ENCODE measurements at regions not wholly inside any gene's neighbourhood (a gene's known extent, or its start where the extent isn't known, plus 50 kb on each side); places are given as distances from the start of the nearest gene placed in this dataset.
A peak's percentile ranks its signal among the peaks of the same experiment; 100 is the strongest.

DNA sequence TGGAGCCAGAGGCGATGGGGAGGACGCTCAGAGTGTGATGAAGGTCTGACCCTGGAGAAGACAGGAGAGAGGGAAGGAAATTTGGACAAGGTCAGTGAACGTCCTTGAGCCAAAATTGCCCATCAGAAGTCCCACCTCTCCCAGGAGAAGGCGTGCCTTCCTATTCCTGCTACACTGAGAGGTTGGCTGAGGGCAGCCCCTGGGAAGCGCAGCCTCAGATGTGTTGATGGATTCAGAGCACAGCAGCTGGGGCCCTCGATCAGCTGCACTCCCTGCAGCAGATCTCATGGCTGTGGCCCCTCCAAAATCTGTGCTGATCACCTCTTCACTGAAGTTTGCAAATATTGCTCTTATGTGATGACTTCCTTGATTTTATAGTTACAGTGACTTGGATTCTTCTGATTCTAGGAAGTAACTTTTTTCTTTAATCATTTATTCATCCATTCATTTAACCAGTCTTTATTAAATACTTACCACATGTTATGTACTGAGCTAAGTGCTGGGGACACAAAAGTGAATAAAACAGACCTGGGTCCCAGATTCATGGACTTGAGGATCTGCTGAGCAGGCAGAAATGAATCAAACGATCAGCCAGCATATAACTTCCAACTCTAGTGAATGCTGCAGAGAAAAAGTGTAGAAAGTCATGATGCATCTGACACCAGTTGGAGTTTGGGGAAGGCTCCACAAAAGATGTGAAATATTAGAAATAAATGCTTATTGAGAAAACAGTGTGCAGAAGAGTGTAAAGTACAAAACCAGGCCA, 69.6 kb upstream of the ARMC2 start:
- Mint-ChIP-seq H3K27me3 (peaks cover 0 to 7% of the 10 kb centered on the region in 2 donors), H3K27ac (peak overlapping the region in 3 of 8 donors; percentile 17 to 61 (median 55)), H3K9me3 (no peaks in the 10 kb centered on the region), H3K36me3 (no peaks in the 10 kb centered on the region), H3K4me1 (peaks cover 8 to 12% (median 9%) of the 10 kb centered on the region in 3 donors), H3K4me3 (peak overlapping the region in 1 of 7 donors; percentile 28)
- H3K4me3 ChIP-seq (ENCODE audit: low read length): no peak overlapping the region
- no peak for DNase-seq
- no peaks in the 10 kb centered on the region for H3K4me1 ChIP-seq (ENCODE audit: insufficient read depth, low read length)
- no peak overlapping the region for H3K27ac ChIP-seq (ENCODE audit: low read depth, low read length)
- H3K9me3 ChIP-seq (ENCODE audit: low read length): no peaks in the 10 kb centered on the region
- H3K36me3 ChIP-seq (ENCODE audit: insufficient read depth, low read length): no peaks in the 10 kb centered on the region
- no peaks in the 10 kb centered on the region for H3K27me3 ChIP-seq (ENCODE audit: insufficient read depth, low read length, poor library complexity, severe bottlenecking)
- ChIA-PET CTCF (interaction anchor here (2.2 to 2.4 kb wide), 2 partner anchors 237 to 295 kb away, joined by 9 to 10 read pairs; no protein-coding TSS in a partner anchor), POLR2A (no interaction called here)

DNA sequence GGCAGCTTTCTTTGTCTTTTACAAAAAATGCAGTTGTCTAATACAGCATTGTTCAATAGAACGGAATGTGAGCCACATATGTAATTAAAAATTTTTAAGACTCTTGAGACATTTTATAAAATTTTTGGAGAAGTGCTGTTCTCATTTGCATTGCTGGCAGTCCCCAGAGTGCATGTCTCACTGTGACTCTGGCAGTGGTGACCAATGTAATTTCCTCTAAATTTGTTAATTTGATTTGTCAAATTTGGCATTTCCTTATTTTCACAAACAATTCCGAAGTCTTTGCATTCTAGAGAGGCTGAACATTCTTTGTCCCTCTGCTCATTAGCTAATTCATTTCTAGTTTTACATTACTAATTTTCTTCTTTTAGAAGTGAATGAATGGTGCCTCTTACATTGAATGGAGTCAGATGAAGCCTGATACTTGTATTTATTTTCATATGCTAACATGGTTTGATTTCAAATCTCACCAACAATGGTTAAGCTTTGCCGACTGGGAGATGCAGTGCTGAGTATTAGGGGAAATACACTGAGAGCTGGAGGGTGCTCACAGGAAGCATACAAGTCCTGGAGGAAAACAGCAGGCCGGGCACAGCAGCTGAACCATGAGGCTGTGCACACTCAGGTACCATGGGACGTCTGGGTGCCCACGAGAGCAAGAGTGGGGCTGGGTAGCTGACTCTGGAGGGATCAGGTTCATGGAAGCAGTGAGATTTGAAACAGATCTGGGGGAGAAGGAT, 68.5 kb upstream of the ARMC2 start:
- H3K27ac ChIP-seq (ENCODE audit: low read depth, low read length): no peak overlapping the region
- H3K9me3 Mint-ChIP-seq: no peaks in the 10 kb centered on the region
- no peaks in the 10 kb centered on the region for H3K27me3 ChIP-seq (ENCODE audit: insufficient read depth, low read length, poor library complexity, severe bottlenecking)
- peak overlapping the region in 1 of 8 donors; percentile 27 for H3K27ac Mint-ChIP-seq
- ChIA-PET CTCF (interaction anchor here (2.2 to 2.4 kb wide), 2 partner anchors 238 to 293 kb away, joined by 9 to 10 read pairs; no protein-coding TSS in a partner anchor), POLR2A (no interaction called here)
- no peaks in the 10 kb centered on the region for H3K36me3 ChIP-seq (ENCODE audit: insufficient read depth, low read length)
- peaks cover 8 to 12% (median 9%) of the 10 kb centered on the region in 3 donors for H3K4me1 Mint-ChIP-seq
- H3K27me3 Mint-ChIP-seq: peaks cover 0 to 7% of the 10 kb centered on the region in 2 donors
- no peak overlapping the region for H3K4me3 ChIP-seq (ENCODE audit: low read length)
- H3K4me3 Mint-ChIP-seq: peak overlapping the region in 1 of 7 donors; percentile 51
- H3K9me3 ChIP-seq (ENCODE audit: low read length): no peaks in the 10 kb centered on the region
- no peaks in the 10 kb centered on the region for H3K36me3 Mint-ChIP-seq
- no peak for DNase-seq
- H3K4me1 ChIP-seq (ENCODE audit: insufficient read depth, low read length): no peaks in the 10 kb centered on the region

DNA sequence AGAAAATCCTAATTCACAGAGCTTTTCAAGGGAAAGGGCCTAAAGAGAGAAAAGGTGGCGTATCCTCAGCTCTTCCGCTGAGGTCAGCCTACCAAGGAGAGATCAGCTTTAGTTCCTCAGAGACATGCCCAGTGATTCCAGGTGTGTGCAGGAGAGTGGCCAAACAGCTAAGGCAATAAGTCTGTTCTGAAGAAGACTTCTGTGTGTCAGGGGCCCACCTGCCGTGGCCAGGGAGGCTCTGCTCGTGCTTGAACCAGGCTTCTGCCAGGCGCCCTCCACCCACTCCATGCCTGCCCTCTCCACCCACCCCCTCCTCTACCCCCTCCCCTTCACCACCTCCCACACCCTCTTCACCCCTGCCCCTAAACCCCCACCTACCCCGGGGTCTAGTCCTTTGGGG, 67.4 kb upstream of the ARMC2 start:
- Mint-ChIP-seq H3K9me3 (no peaks in the 10 kb centered on the region), H3K27ac (no peak overlapping the region), H3K4me3 (no peak overlapping the region), H3K4me1 (peaks cover 8 to 12% (median 9%) of the 10 kb centered on the region in 3 donors), H3K36me3 (no peaks in the 10 kb centered on the region), H3K27me3 (peaks cover 0 to 7% of the 10 kb centered on the region in 2 donors)
- Histone ChIP-seq H3K4me3 (ENCODE audit: low read length) (no peak overlapping the region), H3K27ac (ENCODE audit: low read depth, low read length) (no peak overlapping the region), H3K36me3 (ENCODE audit: insufficient read depth, low read length) (no peaks in the 10 kb centered on the region), H3K27me3 (ENCODE audit: insufficient read depth, low read length, poor library complexity, severe bottlenecking) (no peaks in the 10 kb centered on the region), H3K4me1 (ENCODE audit: insufficient read depth, low read length) (no peaks in the 10 kb centered on the region), H3K9me3 (ENCODE audit: low read length) (no peaks in the 10 kb centered on the region)
- ChIA-PET CTCF (interaction anchor here (2.2 to 2.4 kb wide), 2 partner anchors 239 to 292 kb away, joined by 9 to 10 read pairs; no protein-coding TSS in a partner anchor), POLR2A (no interaction called here)
- DNase-seq: no peak

DNA sequence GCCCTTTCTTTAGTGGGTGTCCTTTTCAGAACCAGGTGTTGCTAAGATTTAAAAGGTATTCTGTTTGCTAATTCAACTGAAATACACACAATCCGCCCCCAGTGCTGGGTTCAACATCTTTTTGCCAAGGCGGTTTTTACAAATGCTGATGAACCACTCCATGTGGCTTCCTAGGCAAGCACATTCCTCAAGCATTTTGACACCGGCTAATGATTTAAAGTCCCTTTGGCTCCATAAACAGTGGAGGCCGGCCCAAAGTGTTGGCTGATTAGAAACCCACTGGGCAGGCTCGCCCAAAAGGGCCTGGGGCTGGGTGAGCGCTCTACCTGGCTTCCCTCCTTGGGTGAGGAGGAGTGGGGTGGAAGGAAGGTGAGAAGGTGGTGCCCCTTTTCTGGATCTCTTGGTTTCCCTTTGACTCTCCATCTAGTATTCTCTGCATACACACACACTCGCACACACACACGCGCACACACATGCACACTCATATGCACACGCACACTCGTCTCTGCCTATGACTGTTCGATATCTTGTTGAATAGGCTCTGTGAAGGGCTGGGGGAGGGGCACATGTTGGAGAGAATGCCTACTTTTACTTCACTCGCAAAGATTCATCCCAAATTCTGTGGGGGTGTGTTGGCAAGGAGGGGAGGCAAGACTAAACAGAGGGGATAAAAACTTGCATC, 66.7 kb upstream of the ARMC2 start:
- no peak for DNase-seq
- Mint-ChIP-seq H3K36me3 (no peaks in the 10 kb centered on the region), H3K4me3 (peak overlapping the region; percentile 84 to 89 (median 85)), H3K9me3 (no peaks in the 10 kb centered on the region), H3K27ac (peak overlapping the region in 3 of 8 donors; percentile 10 to 51 (median 13)), H3K4me1 (peaks cover 8 to 12% (median 9%) of the 10 kb centered on the region in 3 donors), H3K27me3 (peaks cover 0 to 6% of the 10 kb centered on the region in 2 donors)
- H3K27ac ChIP-seq (ENCODE audit: low read depth, low read length): no peak overlapping the region
- H3K4me1 ChIP-seq (ENCODE audit: insufficient read depth, low read length): no peaks in the 10 kb centered on the region
- H3K27me3 ChIP-seq (ENCODE audit: insufficient read depth, low read length, poor library complexity, severe bottlenecking): no peaks in the 10 kb centered on the region
- ChIA-PET POLR2A (no interaction called here), CTCF (interaction anchor here (0.7 to 1.0 kb wide), 8 partner anchors 14 to 291 kb away, joined by 3 to 16 read pairs (median 3); no protein-coding TSS in a partner anchor)
- no peaks in the 10 kb centered on the region for H3K9me3 ChIP-seq (ENCODE audit: low read length)
- no peaks in the 10 kb centered on the region for H3K36me3 ChIP-seq (ENCODE audit: insufficient read depth, low read length)
- H3K4me3 ChIP-seq (ENCODE audit: low read length): peak overlapping the region; percentile 27

DNA sequence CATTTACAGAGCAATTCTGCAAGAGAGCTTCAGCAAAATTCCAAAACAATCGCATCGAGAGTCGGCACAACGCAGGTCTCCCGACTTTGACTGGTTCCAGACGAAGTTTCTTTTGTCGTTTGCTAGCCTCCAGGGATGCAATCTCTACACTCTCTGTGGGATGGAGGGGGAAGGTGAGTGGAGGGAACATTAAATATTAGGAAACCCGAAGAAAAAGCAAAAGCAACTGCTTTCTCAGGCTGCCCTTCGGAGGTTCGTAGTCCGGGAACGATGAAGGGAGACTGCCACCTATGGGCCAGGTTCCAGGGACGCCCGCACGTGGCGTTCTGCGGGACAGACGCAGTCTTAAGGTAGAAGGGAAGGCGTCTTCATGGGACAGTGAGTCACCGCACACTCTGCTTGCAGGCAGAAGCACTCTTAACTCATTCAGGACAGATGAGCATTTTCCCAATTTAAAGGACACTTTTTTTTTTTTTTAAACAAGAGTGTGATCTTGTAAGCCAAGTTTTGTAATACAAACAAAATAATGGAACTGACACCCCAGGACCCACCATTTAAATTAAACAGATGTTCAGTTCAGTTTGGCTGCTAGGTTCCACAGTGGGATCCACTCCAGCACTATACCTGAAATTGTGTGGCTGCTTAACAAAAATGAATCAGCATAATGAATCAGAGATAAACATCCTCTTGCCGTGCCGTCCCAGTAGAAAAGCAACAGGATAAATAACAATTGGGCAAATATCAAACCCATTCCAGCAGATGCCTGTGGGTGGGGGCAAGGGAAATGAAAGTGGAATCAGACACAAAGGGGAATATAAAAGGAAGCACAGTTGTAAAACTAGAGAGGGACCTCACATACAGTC, 65.8 kb upstream of the ARMC2 start:
- no peak overlapping the region for H3K27ac ChIP-seq (ENCODE audit: low read depth, low read length)
- H3K4me3 ChIP-seq (ENCODE audit: low read length): peak overlapping the region; percentile 27
- ChIA-PET POLR2A (no interaction called here), CTCF (interaction anchor here (0.6 to 1.7 kb wide), 13 partner anchors 14 to 290 kb away, joined by 3 to 16 read pairs (median 4); no protein-coding TSS in a partner anchor)
- H3K4me1 Mint-ChIP-seq: peaks cover 8 to 12% (median 9%) of the 10 kb centered on the region in 3 donors
- H3K36me3 ChIP-seq (ENCODE audit: insufficient read depth, low read length): no peaks in the 10 kb centered on the region
- DNase-seq: peak; percentile 56 to 84 (median 62)
- H3K27ac Mint-ChIP-seq: peak overlapping the region in 5 of 8 donors; percentile 8 to 77 (median 75)
- no peaks in the 10 kb centered on the region for H3K27me3 ChIP-seq (ENCODE audit: insufficient read depth, low read length, poor library complexity, severe bottlenecking)
- H3K9me3 ChIP-seq (ENCODE audit: low read length): no peaks in the 10 kb centered on the region
- H3K4me1 ChIP-seq (ENCODE audit: insufficient read depth, low read length): no peaks in the 10 kb centered on the region
- H3K27me3 Mint-ChIP-seq: peaks cover 0 to 4% of the 10 kb centered on the region in 2 donors
- peak overlapping the region; percentile 84 to 89 (median 85) for H3K4me3 Mint-ChIP-seq
- H3K36me3 Mint-ChIP-seq: no peaks in the 10 kb centered on the region
- no peaks in the 10 kb centered on the region for H3K9me3 Mint-ChIP-seq

DNA sequence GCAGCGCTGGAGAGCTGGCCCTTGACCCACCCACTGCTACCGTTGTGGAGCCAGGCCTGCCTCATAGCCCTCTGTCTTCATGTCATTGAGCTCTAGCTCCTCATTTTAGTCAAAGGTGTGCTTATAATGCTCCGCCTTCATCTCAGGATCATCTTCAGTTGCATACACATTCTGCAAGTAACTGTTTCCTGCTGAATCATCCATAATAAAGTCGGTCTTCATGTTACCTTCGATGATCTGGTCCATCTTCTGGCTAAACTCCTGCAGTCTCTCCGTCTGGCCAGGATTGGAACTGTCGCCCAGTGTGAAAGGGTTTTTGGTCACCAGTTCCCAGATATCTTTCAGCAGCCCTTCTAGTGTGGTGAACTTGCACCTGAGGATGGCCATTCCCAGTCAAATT, 62.6 kb upstream of the ARMC2 start:
- Histone ChIP-seq H3K4me1 (ENCODE audit: insufficient read depth, low read length) (no peaks in the 10 kb centered on the region), H3K4me3 (ENCODE audit: low read length) (no peak overlapping the region), H3K9me3 (ENCODE audit: low read length) (no peaks in the 10 kb centered on the region), H3K27me3 (ENCODE audit: insufficient read depth, low read length, poor library complexity, severe bottlenecking) (no peaks in the 10 kb centered on the region), H3K36me3 (ENCODE audit: insufficient read depth, low read length) (no peaks in the 10 kb centered on the region), H3K27ac (ENCODE audit: low read depth, low read length) (no peak overlapping the region)
- Mint-ChIP-seq H3K36me3 (peaks cover 0 to 20% (median 0%) of the 10 kb centered on the region in 3 donors), H3K4me3 (no peak overlapping the region), H3K27me3 (no peaks in the 10 kb centered on the region), H3K27ac (peak overlapping the region in 1 of 8 donors; percentile 72), H3K4me1 (peaks cover 8 to 12% (median 9%) of the 10 kb centered on the region in 3 donors), H3K9me3 (peaks cover 0 to 13% (median 3%) of the 10 kb centered on the region in 5 donors)
- no peak for DNase-seq
- POLR2A ChIA-PET: no interaction called here
- CTCF ChIA-PET: interaction anchor here (1.1 to 1.5 kb wide), 2 partner anchors 50 to 244 kb away, joined by 3 read pairs; no protein-coding TSS in a partner anchor

DNA sequence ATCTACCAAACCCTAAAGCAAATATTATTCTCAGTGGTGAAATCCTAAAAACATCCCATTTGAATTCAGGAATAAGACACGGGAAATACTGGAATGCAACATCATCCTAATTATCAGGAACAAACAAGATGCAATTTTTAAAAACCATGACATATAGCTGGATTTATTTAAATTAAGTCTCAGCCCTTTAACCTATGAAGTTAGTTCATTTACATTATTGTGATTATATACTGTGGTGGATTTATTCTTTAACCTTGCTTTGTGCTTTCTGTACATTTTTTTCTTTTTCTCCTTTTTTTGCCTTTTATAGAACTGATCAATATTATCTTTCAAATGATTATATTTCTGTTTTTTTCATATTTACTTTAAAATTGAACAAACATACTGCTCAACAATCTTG, 59.8 kb upstream of the ARMC2 start:
- Mint-ChIP-seq H3K27me3 (no peaks in the 10 kb centered on the region), H3K4me3 (no peak overlapping the region), H3K36me3 (peaks cover 0 to 20% (median 0%) of the 10 kb centered on the region in 3 donors), H3K27ac (no peak overlapping the region), H3K9me3 (peaks cover 0 to 13% (median 3%) of the 10 kb centered on the region in 5 donors), H3K4me1 (no peaks in the 10 kb centered on the region)
- Histone ChIP-seq H3K4me3 (ENCODE audit: low read length) (no peak overlapping the region), H3K36me3 (ENCODE audit: insufficient read depth, low read length) (no peaks in the 10 kb centered on the region), H3K27me3 (ENCODE audit: insufficient read depth, low read length, poor library complexity, severe bottlenecking) (no peaks in the 10 kb centered on the region), H3K4me1 (ENCODE audit: insufficient read depth, low read length) (no peaks in the 10 kb centered on the region), H3K27ac (ENCODE audit: low read depth, low read length) (no peak overlapping the region), H3K9me3 (ENCODE audit: low read length) (no peaks in the 10 kb centered on the region)
- no peak for DNase-seq
- CTCF ChIA-PET: interaction anchor here (0.9 kb wide), 1 partner anchor 17 kb away, joined by 3 read pairs; no protein-coding TSS in a partner anchor
- POLR2A ChIA-PET: no interaction called here

Data from CD8-positive, alpha-beta memory T cell (primary cell).